ENCODE measurements at regions not wholly inside any gene's neighbourhood (a gene's known extent, or its start where the extent isn't known, plus 50 kb on each side); places are given as distances from the start of the nearest gene placed in this dataset.
"Not testable (repeated sequence)": the region's sequence is repeated elsewhere in the genome, so short reads cannot be mapped to it uniquely, and the experiment has no call there.

- H3K27ac ChIP-seq = no peak overlapping the region
- H3K27me3 ChIP-seq = no peaks in the 10 kb centered on the region
- H3K36me3 ChIP-seq = no peaks in the 10 kb centered on the region
- H3K4me1 ChIP-seq = no peaks in the 10 kb centered on the region
- WGBS, 2 donors = 66 to 82% methylated on average over 2 of the region's 2 CpGs
- TF ChIP-seq, protein P1, sequence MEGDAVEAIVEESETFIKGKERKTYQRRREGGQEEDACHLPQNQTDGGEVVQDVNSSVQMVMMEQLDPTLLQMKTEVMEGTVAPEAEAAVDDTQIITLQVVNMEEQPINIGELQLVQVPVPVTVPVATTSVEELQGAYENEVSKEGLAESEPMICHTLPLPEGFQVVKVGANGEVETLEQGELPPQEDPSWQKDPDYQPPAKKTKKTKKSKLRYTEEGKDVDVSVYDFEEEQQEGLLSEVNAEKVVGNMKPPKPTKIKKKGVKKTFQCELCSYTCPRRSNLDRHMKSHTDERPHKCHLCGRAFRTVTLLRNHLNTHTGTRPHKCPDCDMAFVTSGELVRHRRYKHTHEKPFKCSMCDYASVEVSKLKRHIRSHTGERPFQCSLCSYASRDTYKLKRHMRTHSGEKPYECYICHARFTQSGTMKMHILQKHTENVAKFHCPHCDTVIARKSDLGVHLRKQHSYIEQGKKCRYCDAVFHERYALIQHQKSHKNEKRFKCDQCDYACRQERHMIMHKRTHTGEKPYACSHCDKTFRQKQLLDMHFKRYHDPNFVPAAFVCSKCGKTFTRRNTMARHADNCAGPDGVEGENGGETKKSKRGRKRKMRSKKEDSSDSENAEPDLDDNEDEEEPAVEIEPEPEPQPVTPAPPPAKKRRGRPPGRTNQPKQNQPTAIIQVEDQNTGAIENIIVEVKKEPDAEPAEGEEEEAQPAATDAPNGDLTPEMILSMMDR (IDR thresholded peaks at IDR 0.05) = no peak
- TF ChIP-seq POLR2A (IDR thresholded peaks at IDR 0.05) = no peak
- TF ChIP-seq EP300 (IDR thresholded peaks at IDR 0.05) = no peak
- no peaks in the 10 kb centered on the region for H3K9me3 ChIP-seq
- no peak overlapping the region for H3K4me3 ChIP-seq
- no peak for DNase-seq (ENCODE audit: low spot score in 2 of 2)
These were observed 141.5 kb upstream of the RFLNA start for GRCh38 chr12:124153392-124153791.

GRCh38 chr12:124157406-124157805, 137.5 kb upstream of the RFLNA start:
- DNase-seq (ENCODE audit: low spot score in 2 of 2) = no peak
- H3K9me3 ChIP-seq = no peaks in the 10 kb centered on the region
- TF ChIP-seq, protein P1 (IDR thresholded peaks at IDR 0.05) = no peak
- TF ChIP-seq EP300 (IDR thresholded peaks at IDR 0.05) (no peak), POLR2A (IDR thresholded peaks at IDR 0.05) (no peak)
- H3K4me1 ChIP-seq = peaks cover 0 to 16% (median 0%) of the 10 kb centered on the region in 4 donors
- no peak overlapping the region for H3K27ac ChIP-seq
- H3K27me3 ChIP-seq = no peaks in the 10 kb centered on the region
- no peak overlapping the region for H3K4me3 ChIP-seq
- no peaks in the 10 kb centered on the region for H3K36me3 ChIP-seq
- WGBS, 2 donors = 88 to 90% methylated on average over 7 of the region's 7 CpGs

DNA sequence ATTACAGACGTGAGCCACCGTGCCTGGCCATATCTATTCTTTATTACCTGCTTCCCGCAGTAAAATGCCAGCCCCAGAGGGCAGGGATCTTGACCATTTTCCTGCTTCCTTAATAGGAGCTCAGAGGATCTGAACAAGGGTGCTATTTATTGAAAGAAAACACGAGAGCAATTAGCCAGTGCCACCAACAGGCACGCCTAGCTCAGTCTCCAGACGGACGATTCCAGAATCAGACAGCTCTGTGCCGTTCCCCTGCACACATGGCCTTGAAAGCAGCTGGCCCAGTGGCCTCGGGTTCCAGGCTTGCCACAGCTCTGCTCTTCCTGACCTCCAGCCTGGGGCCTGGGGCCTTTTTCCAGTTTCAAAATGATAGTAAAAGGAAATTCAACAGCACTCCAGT, 135.2 kb upstream of the RFLNA start:
- Histone ChIP-seq H3K27ac (peak overlapping the region in 1 of 4 donors; percentile 64), H3K9me3 (no peaks in the 10 kb centered on the region), H3K36me3 (no peaks in the 10 kb centered on the region), H3K4me1 (peaks cover 0 to 23% (median 0%) of the 10 kb centered on the region in 4 donors), H3K27me3 (no peaks in the 10 kb centered on the region), H3K4me3 (no peak overlapping the region)
- DNase-seq (ENCODE audit: low spot score in 2 of 2) = no peak
- no peak for TF ChIP-seq EP300 (IDR thresholded peaks at IDR 0.05)
- no peak for TF ChIP-seq POLR2A (IDR thresholded peaks at IDR 0.05)
- TF ChIP-seq, protein P1 (IDR thresholded peaks at IDR 0.05) = no peak
- 41 to 50% methylated on average over 9 of the region's 9 CpGs for WGBS, 2 donors

GRCh38 chr12:124160097-124160756, 134.7 kb upstream of the RFLNA start:
- TF ChIP-seq, protein P1 (IDR thresholded peaks at IDR 0.05) = no peak
- no peak for TF ChIP-seq POLR2A (IDR thresholded peaks at IDR 0.05)
- TF ChIP-seq EP300 (IDR thresholded peaks at IDR 0.05) = no peak
- H3K27me3 ChIP-seq = no peaks in the 10 kb centered on the region
- 53 to 60% methylated on average over 11 of the region's 11 CpGs for WGBS, 2 donors

GRCh38 chr12:124161402-124161801, 133.5 kb upstream of the RFLNA start:
- H3K9me3 ChIP-seq; H3K27ac ChIP-seq; DNase-seq (ENCODE audit: low spot score in 2 of 2); H3K27me3 ChIP-seq; H3K36me3 ChIP-seq; H3K4me3 ChIP-seq: not testable (repeated sequence)
- H3K4me1 ChIP-seq = peaks cover 0 to 23% (median 0%) of the 10 kb centered on the region in 4 donors
- 87% methylated on average over 9 of the region's 9 CpGs for WGBS, 2 donors

More at GRCh38 chr12:124160097-124160756, 134.7 kb upstream of the RFLNA start:
- H3K4me1 ChIP-seq = peaks cover 0 to 23% (median 0%) of the 10 kb centered on the region in 4 donors
- H3K9me3 ChIP-seq = no peaks in the 10 kb centered on the region
- no peaks in the 10 kb centered on the region for H3K36me3 ChIP-seq
- peak overlapping the region in 1 of 4 donors; percentile 64 for H3K27ac ChIP-seq
- H3K4me3 ChIP-seq = no peak overlapping the region
- no peak for DNase-seq (ENCODE audit: low spot score in 2 of 2)

Data from tibial nerve (tissue), 4 donors.